ENCODE measurements at regions not wholly inside any gene's neighbourhood (a gene's known extent, or its start where the extent isn't known, plus 50 kb on each side); places are given as distances from the start of the nearest gene placed in this dataset.
"Not testable (repeated sequence)": the region's sequence is repeated elsewhere in the genome, so short reads cannot be mapped to it uniquely, and the experiment has no call there.

DNA sequence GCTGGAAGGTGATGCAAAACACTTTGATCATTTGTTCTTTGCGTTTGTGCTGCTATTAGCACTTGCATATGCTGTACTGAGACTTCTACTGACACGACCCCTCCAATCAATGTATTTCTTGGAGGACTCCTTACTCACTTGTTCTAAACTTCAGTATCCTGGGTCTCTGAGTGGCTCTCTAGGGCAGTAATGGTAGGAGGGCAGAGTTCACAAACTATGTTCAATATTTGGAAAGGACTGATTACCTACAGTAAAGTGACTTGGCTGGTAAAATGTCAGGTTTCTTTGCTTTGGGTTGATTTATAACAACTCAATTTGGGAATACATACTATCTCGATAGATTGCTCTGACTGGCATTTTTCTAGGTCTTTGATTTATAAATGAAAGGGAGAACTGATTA lies 93.7 kb downstream of the TRIM43 start:
- CTCF ChIA-PET = interaction anchor here (1.1 kb wide), 1 partner anchor 299 kb away, joined by 3 read pairs; no protein-coding TSS in a partner anchor
- TF ChIP-seq CTCF (IDR thresholded peaks at IDR 0.05; ENCODE audit: control extremely low read depth, extremely low read depth, low read depth, missing control alignments) = no peak
- POLR2A ChIA-PET = no interaction called here
- DNase-seq (ENCODE audit: extremely low spot score) = no peak

GRCh38 chr2:95686056-95686825 lies 94.4 kb downstream of the TRIM43 start:
- CTCF ChIA-PET = interaction anchor here (1.1 kb wide), 1 partner anchor 300 kb away, joined by 3 read pairs; no protein-coding TSS in a partner anchor
- POLR2A ChIA-PET; DNase-seq (ENCODE audit: extremely low spot score): not testable (repeated sequence)

- DNase-seq (ENCODE audit: extremely low spot score); POLR2A ChIA-PET; CTCF ChIA-PET: not testable (repeated sequence)
These were observed 96.1 kb downstream of the TRIM43 start for GRCh38 chr2:95687852-95688251.

DNA sequence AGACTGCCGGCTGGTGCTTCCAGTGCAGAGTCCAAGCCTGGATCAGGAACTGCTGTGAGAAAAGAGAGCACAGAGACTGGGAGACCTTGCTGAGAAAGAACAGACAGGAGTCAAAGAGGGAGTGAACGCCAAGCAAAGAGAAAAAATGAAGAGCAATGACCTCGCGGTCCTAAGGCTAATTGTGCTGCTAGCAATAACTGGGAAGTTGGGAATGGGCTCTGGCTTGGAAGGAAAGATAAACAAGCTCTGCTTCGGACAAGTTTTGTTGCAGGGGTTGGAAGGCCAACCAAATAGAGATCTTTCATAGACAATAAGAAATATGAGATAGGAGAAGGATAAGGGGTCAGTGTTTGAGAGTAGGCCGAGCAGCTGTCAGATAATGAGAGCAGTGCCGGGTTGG lies 99.4 kb downstream of the TRIM43 start:
- DNase-seq (ENCODE audit: extremely low spot score); POLR2A ChIA-PET; CTCF ChIA-PET: not testable (repeated sequence)

- DNase-seq (ENCODE audit: extremely low spot score); CTCF ChIA-PET; POLR2A ChIA-PET: not testable (repeated sequence)
These were observed 101.5 kb downstream of the TRIM43 start for GRCh38 chr2:95693071-95693846.

- CTCF ChIA-PET = no interaction called here
- no peak for DNase-seq (ENCODE audit: extremely low spot score)
- no peak for TF ChIP-seq CTCF (IDR thresholded peaks at IDR 0.05; ENCODE audit: control extremely low read depth, extremely low read depth, low read depth, missing control alignments)
- POLR2A ChIA-PET = no interaction called here
These were observed 103.8 kb downstream of the TRIM43 start for GRCh38 chr2:95695613-95696012.

DNA sequence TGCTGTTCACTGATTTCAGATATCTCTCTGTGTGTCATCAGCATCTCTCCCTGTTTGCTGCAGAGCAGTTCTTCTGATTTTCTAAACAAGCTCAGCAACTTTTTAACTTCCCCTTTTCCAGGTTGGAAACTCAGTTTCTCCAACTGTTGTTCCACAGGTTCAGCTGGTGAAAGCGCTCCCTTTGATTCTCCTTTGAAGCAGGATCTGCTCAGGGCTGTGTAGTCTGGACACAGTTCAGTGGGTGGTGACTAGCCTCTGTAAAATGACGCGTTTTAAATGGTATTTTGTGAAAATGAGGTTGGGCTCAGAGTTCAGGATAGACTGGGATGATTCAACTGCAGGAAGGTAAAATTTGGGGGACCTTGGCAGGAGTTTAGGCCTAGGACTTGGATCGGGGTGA lies 106.3 kb downstream of the TRIM43 start:
- ChIA-PET CTCF (no interaction called here), POLR2A (no interaction called here)
- TF ChIP-seq CTCF (IDR thresholded peaks at IDR 0.05; ENCODE audit: control extremely low read depth, extremely low read depth, low read depth, missing control alignments) = no peak

DNA sequence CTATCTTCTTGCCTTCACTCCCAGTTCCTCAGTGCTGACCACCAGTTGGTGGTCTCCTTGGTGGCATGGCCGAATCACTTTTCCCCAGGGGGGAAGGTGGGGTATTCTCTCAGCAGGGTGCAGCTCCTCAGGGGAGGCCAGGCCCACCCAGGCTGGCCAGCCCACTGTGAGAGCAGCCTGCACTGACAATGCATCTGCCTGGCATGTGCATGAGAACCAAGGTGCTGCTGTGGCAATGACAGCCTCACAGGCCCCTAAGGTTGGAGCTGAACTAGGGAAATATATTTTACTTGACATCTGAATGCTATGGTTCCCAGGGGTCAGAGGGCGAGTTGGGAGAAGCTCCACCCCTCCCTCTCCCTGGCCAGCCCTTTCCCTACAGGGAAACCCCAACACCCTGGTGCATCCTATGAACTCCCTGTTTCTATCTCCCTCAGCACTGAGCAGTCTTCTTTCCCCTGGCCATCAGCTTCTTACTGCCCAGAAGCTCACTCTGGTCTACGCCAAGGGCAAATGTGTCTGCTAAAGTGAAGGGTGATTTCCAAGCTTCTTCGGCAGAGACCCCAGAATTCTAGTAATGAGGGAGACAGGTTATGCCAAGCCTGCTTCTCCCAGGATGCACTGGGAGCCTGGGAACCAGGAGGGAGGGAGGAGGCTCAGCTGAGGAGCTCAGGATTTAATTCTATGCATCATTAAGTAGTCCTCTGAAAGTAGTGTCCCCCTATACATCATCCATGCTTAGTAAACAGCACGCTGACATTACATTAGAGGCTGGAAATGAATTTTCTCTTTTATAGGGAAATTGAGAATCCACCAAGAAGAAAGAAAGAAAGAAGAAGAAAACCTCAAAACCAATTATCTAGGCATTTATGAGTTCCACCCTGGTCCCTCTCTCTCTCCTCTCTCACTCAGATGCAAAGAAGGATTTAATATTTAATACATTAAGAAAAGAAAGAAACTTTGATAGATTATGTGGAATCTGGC lies 107.7 kb downstream of the TRIM43 start:
- CTCF ChIA-PET; POLR2A ChIA-PET; DNase-seq (ENCODE audit: extremely low spot score): not testable (repeated sequence)

More for the DNA sequence above, 106.3 kb downstream of the TRIM43 start:
- no peak for DNase-seq (ENCODE audit: extremely low spot score)

GRCh38 chr2:95700519-95700918 lies 108.7 kb downstream of the TRIM43 start:
- DNase-seq (ENCODE audit: extremely low spot score) = no peak
- ChIA-PET CTCF (no interaction called here), POLR2A (no interaction called here)
- no peak for TF ChIP-seq CTCF (IDR thresholded peaks at IDR 0.05; ENCODE audit: control extremely low read depth, extremely low read depth, low read depth, missing control alignments)

All from GM10248 (cell line).